HEK293T (cell line): ENCODE measurements at regions not wholly inside any gene's neighbourhood (a gene's known extent, or its start where the extent isn't known, plus 50 kb on each side); places are given as distances from the start of the nearest gene placed in this dataset.

Experiments used
- BHLHE40 ChIP-seq: fragments of 450-650 bp; IDR thresholded peaks from 2 replicates; pipeline ENCODE4 v1.6.1; 2016; ENCODE audit warnings: mild to moderate bottlenecking, moderate library complexity, borderline replicate concordance
- CTBP1 ChIP-seq: fragments of 450-650 bp; IDR thresholded peaks from 2 replicates; pipeline ENCODE4 v1.6.1; 2016; ENCODE audit warnings: borderline replicate concordance
- SP1 ChIP-seq: fragments of 450-650 bp; IDR thresholded peaks from 2 replicates; pipeline ENCODE4 v1.6.1; 2017

GRCh38 chr1:2910211-2910610 lies 108.7 kb upstream of the TTC34 start:
- no peak for TF ChIP-seq BHLHE40
- no peak for TF ChIP-seq CTBP1
- TF ChIP-seq SP1, result no peak
